ENCODE measurements at regions not wholly inside any gene's neighbourhood (a gene's known extent, or its start where the extent isn't known, plus 50 kb on each side); places are given as distances from the start of the nearest gene placed in this dataset.

DNA sequence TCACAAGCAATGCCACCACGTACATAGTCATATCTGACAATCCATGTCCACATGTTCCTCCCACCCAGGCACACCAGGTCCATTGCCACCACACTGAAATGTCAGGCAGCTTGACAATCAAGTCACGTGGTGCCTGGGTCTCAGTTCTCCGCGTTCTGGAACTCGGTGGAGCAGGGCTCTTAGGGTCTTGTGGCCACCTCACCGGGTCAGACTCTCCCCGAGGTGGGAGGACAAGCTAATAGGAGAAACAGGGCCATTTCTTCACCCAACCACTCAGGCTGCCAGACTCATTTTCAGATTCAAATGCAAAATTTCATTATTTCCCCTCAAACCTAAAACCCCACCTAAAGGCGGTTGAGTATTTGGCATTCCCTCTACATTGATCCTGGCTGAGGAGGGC, 200.5 kb upstream of the GAS1 start:
- Histone ChIP-seq H2BK5ac (ENCODE audit: low read depth, low read length) (no peak overlapping the region), H3K56ac (replicated peaks; ENCODE audit: insufficient read length, low read depth, low read length) (no peak overlapping the region), H3K23me2 (ENCODE audit: low read depth, low read length) (no peaks in the 10 kb centered on the region), H3K9ac (replicated peaks in 1 of 4; ENCODE audit: extremely low read depth in 1 of 4, low read depth in 3 of 4, low read length in 3 of 4) (no peak overlapping the region; a peak in 2 of 7 replicates), H3K4me2 (ENCODE audit: insufficient read depth in 1 of 2, low read depth in 2 of 2, low read length in 2 of 2) (peak overlapping the region; percentile 46 to 65), H2AK5ac (ENCODE audit: low read depth, low read length) (no peak overlapping the region), H2BK120ac (replicated peaks; ENCODE audit: low read depth, low read length) (no peak overlapping the region), H3K18ac (ENCODE audit: extremely low read depth, low read length) (peak overlapping the region; percentile 36; the same call in 1 of the 2 replicates), H2BK20ac (ENCODE audit: low read length) (peak overlapping the region; percentile 27; the same call in 1 of the 2 replicates), H2BK15ac (ENCODE audit: low read length) (0 out of 2 replicates have a peak overlapping the region, but pooled peaks have one; percentile 13), H3K27me3 (replicated peaks in 1 of 4; ENCODE audit: control insufficient read depth in 3 of 4, extremely low read depth in 1 of 4, insufficient read depth in 3 of 4, low read length in 3 of 4) (peaks cover 0 to 22% (median 14%) of the 10 kb centered on the region in 4 experiments; a peak in 5 of 7 replicates), H3K79me2 (ENCODE audit: control insufficient read depth in 1 of 2, insufficient read depth in 2 of 2, low read length in 2 of 2) (no peaks in the 10 kb centered on the region), H4K8ac (ENCODE audit: extremely low read depth, insufficient read depth, low read length) (no peak overlapping the region; the same call in 1 of the 2 replicates), H3K36me3 (ENCODE audit: control insufficient read depth in 2 of 4, insufficient read depth in 4 of 4, low read length in 3 of 4) (no peaks in the 10 kb centered on the region), H3K4me1 (replicated peaks in 1 of 4; ENCODE audit: control insufficient read depth in 3 of 4, insufficient read depth in 4 of 4, low read length in 3 of 4) (peaks cover 0 to 12% (median 3%) of the 10 kb centered on the region in 4 experiments; a peak in 3 of 7 replicates), H3K4me3 (ENCODE audit: extremely low read depth in 1 of 4, insufficient read depth in 2 of 4, low read depth in 3 of 4, low read length in 4 of 4) (peak overlapping the region in 3 of 4 experiments; percentile 9 to 52 (median 23); a peak in 4 of 8 replicates), H3K4ac (replicated peaks; ENCODE audit: insufficient read length, low read depth, low read length) (no peak overlapping the region), H2BK12ac (ENCODE audit: low read depth, low read length) (peak overlapping the region; percentile 13; the same call in 1 of the 2 replicates), H4K5ac (ENCODE audit: insufficient read length, low read depth, low read length) (no peak overlapping the region), H4K91ac (replicated peaks; ENCODE audit: insufficient read length, low read length) (no peak overlapping the region), H3K79me1 (ENCODE audit: low read depth, low read length) (no peaks in the 10 kb centered on the region), H3K27ac (ENCODE audit: low read depth, low read length) (no peak overlapping the region), H4K20me1 (replicated peaks in 1 of 2; ENCODE audit: control insufficient read depth in 1 of 2, insufficient read depth in 2 of 2, low read length in 2 of 2) (no peaks in the 10 kb centered on the region), H2AFZ (ENCODE audit: low read length) (peak overlapping the region; percentile 97), H3K9me3 (ENCODE audit: insufficient read depth in 2 of 2, low read depth in 1 of 2, low read length in 1 of 2) (no peaks in the 10 kb centered on the region), H3K14ac (ENCODE audit: insufficient read length) (no peak overlapping the region), H3K23ac (ENCODE audit: insufficient read length) (no peak overlapping the region)
- DNase-seq (ENCODE audit: low read depth in 1 of 2, low spot score in 2 of 2) (no peak), FAIRE-seq (no peak)
- 89% methylated on average over 8 of the region's 8 CpGs; no CpG with 5 or more reads in 1 of the 2 experiments for WGBS, 2 experiments (ENCODE audit: extremely low coverage in 1 of 2, insufficient coverage in 1 of 2, insufficient read length in 1 of 2, insufficient replicate concordance in 2 of 2, low coverage in 1 of 2, low lambda C conversion rate in 2 of 2, missing lambda C conversion rate in 1 of 2)
- ChIA-PET CTCF (ENCODE audit: partially characterized antibody) (no interaction called here), POLR2A (ENCODE audit: partially characterized antibody) (no interaction called here)
- TF ChIP-seq TAF7 (optimal IDR thresholded peaks at IDR 0.05; ENCODE audit: borderline replicate concordance, low read depth, low read length) (peak; percentile 17), EP300 (IDR thresholded peaks at IDR 0.05; ENCODE audit: borderline replicate concordance in 1 of 2, low read depth in 2 of 2, low read length in 2 of 2) (no peak)
